ENCODE measurements at regions not wholly inside any gene's neighbourhood (a gene's known extent, or its start where the extent isn't known, plus 50 kb on each side); places are given as distances from the start of the nearest gene placed in this dataset.
"Not testable (repeated sequence)": the region's sequence is repeated elsewhere in the genome, so short reads cannot be mapped to it uniquely, and the experiment has no call there.

DNA sequence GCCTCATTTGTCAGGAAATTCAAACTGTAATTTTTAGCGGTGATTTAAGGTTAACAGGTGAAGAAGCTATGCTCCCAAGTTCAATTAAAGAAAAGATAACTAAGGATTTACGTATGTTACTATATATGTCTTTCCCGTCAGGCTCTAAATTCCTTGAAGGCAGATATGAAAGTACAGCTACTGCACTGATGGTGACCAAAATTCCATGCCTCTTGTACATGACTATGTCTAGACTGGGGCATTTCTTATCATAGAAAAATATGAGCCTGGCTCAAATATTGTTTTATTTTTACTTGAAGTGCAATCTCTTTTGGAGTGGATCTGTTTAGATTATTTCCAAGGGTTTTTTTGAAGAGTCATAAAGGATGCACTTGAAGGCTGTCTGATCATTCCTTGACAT, 647.1 kb upstream of the KCNMB2 start:
- 0 out of 2 replicates have a peak, but pooled peaks cover 3% of the 10 kb centered on the region for H3K9me3 ChIP-seq (ENCODE audit: insufficient read depth, low read depth, low read length)
- 97% methylated on average over 3 of the region's 3 CpGs for WGBS
- no peak overlapping the region for H3K4me3 ChIP-seq (ENCODE audit: low read length)
- no peaks in the 10 kb centered on the region for H3K4me1 ChIP-seq (ENCODE audit: insufficient read depth, low read length)
- H3K36me3 ChIP-seq (ENCODE audit: insufficient read depth, low read length): no peaks in the 10 kb centered on the region
- H3K27ac ChIP-seq (ENCODE audit: low read depth, low read length): no peak overlapping the region
- no peak overlapping the region for H3K9ac ChIP-seq (ENCODE audit: low read depth, low read length)
- no peaks in the 10 kb centered on the region for H3K27me3 ChIP-seq (ENCODE audit: insufficient read depth, low read length)

DNA sequence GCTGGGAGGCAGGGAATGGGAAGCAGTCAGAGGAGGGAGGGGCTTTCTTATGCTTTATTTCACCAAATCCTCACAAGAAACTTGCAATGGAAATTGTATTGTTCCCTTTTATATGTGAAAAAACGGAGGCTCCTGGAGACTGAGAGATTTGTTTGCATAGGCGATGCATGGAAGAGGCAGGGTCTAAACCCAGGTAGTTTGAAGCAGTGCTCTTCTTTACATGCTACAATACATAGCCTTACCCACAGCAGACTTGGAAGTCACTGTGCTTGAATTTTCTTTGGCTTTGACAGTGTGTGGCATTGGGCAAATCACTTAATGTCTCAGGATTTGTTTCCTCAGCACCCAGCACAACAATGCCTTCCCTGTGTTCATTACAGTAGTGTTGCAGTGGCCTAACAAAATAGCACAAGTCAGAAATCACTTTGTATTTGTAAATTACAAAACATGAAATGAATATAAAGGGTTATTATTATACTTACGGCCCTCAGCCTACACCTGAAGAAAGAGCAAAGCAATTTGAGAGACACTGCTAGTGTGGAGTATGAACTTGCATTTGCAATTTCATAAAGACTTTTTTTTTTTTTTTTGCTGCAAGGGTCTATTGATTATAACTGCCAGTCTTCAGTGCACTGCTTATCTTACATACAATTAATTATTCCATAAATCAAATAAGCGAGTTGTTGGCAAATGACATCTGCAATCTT, 646.4 kb upstream of the KCNMB2 start:
- Histone ChIP-seq H3K36me3 (ENCODE audit: insufficient read depth, low read length) (no peaks in the 10 kb centered on the region), H3K4me1 (ENCODE audit: insufficient read depth, low read length) (no peaks in the 10 kb centered on the region), H3K9ac (ENCODE audit: low read depth, low read length) (no peak overlapping the region), H3K4me3 (ENCODE audit: low read length) (no peak overlapping the region), H3K27ac (ENCODE audit: low read depth, low read length) (no peak overlapping the region), H3K9me3 (ENCODE audit: insufficient read depth, low read depth, low read length) (0 out of 2 replicates have a peak, but pooled peaks cover 3% of the 10 kb centered on the region), H3K27me3 (ENCODE audit: insufficient read depth, low read length) (no peaks in the 10 kb centered on the region)
- 94% methylated on average over 3 of the region's 4 CpGs for WGBS

DNA sequence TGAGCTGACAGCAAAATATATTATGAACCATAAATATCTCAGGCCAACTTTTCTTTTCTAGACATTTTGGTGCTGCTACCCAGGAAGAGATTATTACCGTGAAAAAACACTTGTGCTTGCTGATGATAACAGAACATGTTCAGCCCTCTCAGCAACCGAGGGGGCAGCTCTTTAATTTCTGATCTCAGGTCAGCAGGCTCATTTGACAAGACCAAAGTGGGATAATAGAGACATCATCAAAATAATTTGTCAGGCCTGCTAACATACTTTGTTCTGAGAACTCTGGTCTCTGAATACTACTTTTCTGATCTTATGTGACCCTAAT, 645.9 kb upstream of the KCNMB2 start:
- no peak overlapping the region for H3K4me3 ChIP-seq (ENCODE audit: low read length)
- H3K9ac ChIP-seq (ENCODE audit: low read depth, low read length): no peak overlapping the region
- no peak overlapping the region for H3K27ac ChIP-seq (ENCODE audit: low read depth, low read length)
- no peaks in the 10 kb centered on the region for H3K27me3 ChIP-seq (ENCODE audit: insufficient read depth, low read length)
- WGBS: 98% methylated on average over 2 of the region's 2 CpGs
- H3K9me3 ChIP-seq (ENCODE audit: insufficient read depth, low read depth, low read length): 0 out of 2 replicates have a peak, but pooled peaks cover 3% of the 10 kb centered on the region
- no peaks in the 10 kb centered on the region for H3K4me1 ChIP-seq (ENCODE audit: insufficient read depth, low read length)
- no peaks in the 10 kb centered on the region for H3K36me3 ChIP-seq (ENCODE audit: insufficient read depth, low read length)

DNA sequence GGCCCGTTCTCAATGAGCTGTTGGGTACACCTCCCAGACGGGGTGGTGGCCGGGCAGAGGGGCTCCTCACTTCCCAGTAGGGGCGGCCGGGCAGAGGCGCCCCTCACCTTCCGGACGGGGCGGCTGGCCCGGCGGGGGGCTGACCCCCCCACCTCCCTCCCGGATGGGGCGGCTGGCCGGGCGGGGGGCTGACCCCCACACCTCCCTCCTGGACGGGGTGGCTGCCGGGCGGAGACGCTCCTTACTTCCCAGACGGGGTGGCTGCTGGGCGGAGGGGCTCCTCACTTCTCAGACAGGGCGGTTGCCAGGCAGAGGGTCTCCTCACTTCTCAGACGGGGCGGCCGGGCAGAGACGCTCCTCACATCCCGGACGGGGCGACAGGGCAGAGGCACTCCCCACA, 644.7 kb upstream of the KCNMB2 start:
- H3K4me1 ChIP-seq (ENCODE audit: insufficient read depth, low read length); H3K27me3 ChIP-seq (ENCODE audit: insufficient read depth, low read length); H3K36me3 ChIP-seq (ENCODE audit: insufficient read depth, low read length); H3K27ac ChIP-seq (ENCODE audit: low read depth, low read length); H3K9me3 ChIP-seq (ENCODE audit: insufficient read depth, low read depth, low read length); H3K4me3 ChIP-seq (ENCODE audit: low read length); H3K9ac ChIP-seq (ENCODE audit: low read depth, low read length): not testable (repeated sequence)
- over 99% methylated on average over 21 of the region's 29 CpGs for WGBS

DNA sequence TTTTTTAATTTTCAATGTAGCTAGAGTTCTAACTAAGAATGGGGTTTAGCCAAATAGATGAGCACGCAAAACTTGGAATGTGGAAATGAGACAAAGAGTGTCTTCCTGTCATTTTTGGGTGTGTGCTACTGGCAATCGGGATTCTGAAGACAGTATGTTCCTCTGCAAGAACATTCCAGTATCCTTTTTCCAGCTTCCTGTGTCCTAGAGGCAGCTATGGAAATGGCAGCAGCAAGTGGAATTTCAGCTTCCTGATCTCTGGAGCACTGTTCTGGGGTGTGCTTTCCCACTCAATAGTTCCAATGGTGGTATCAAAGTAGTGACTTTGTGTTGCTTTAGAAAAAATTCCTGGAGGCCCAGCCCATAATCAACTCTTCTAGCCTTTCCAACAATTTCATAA, 642.9 kb upstream of the KCNMB2 start:
- Histone ChIP-seq H3K4me1 (ENCODE audit: insufficient read depth, low read length) (no peaks in the 10 kb centered on the region), H3K27me3 (ENCODE audit: insufficient read depth, low read length) (no peaks in the 10 kb centered on the region), H3K36me3 (ENCODE audit: insufficient read depth, low read length) (no peaks in the 10 kb centered on the region), H3K9me3 (ENCODE audit: insufficient read depth, low read depth, low read length) (0 out of 2 replicates have a peak, but pooled peaks cover 8% of the 10 kb centered on the region), H3K9ac (ENCODE audit: low read depth, low read length) (no peak overlapping the region), H3K4me3 (ENCODE audit: low read length) (no peak overlapping the region), H3K27ac (ENCODE audit: low read depth, low read length) (no peak overlapping the region)
- WGBS: 97% methylated on average over 2 of the region's 2 CpGs

DNA sequence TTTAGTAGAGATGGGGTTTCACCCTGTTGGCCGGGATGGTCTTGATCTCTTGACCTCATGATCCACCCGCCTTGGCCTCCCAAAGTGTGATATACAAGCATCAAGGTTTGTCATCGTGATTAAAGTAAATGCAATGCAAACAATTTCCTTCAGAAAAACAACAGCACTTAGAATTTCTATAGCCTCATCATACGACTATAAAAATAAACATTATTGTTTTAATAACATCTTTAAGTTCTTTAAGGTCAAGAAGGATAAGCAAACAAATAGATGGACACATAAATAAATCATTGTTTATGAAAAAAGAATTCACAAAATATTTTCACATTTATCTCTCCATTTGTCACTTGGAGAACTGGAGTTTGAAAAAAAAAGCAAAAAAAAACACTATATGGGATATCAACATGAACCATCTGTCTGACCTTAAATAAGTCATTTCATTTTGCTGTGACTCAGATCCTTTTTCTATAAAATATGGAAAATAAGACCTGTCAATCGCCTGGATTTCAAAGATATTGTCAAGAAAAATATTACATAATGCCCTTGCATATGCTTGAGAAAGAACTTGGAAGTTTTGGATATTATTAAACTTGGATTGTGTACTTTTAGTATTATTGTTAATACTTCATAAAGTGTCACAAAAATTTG, 642.0 kb upstream of the KCNMB2 start:
- 93% methylated on average over 4 of the region's 5 CpGs for WGBS
- H3K9me3 ChIP-seq (ENCODE audit: insufficient read depth, low read depth, low read length): peaks cover 16% of the 10 kb centered on the region; the same call in 1 of the 2 replicates
- H3K4me3 ChIP-seq (ENCODE audit: low read length): no peak overlapping the region
- H3K27ac ChIP-seq (ENCODE audit: low read depth, low read length): no peak overlapping the region
- H3K9ac ChIP-seq (ENCODE audit: low read depth, low read length): no peak overlapping the region
- H3K27me3 ChIP-seq (ENCODE audit: insufficient read depth, low read length): no peaks in the 10 kb centered on the region
- no peaks in the 10 kb centered on the region for H3K36me3 ChIP-seq (ENCODE audit: insufficient read depth, low read length)
- no peaks in the 10 kb centered on the region for H3K4me1 ChIP-seq (ENCODE audit: insufficient read depth, low read length)

DNA sequence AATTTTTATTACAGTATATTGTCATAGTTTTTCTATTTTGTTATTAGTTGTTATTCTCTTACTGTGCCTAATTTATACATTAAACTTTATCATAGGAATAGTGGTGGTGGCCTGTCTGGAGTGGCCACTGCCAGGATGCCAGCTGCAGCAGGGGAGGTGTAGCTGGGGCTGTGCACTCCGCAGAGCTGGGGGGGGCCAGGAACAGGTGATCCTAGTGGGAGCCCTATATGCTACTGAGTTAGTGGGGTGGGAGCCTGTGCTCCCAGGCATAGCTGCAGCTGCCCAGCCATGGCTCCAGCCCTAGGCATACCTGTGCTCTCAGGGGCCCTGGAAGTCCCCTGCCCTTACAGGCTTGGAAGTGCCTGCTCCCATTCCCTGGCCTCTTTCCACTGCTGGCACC, 638.1 kb upstream of the KCNMB2 start:
- H3K27me3 ChIP-seq (ENCODE audit: insufficient read depth, low read length): no peaks in the 10 kb centered on the region
- H3K9ac ChIP-seq (ENCODE audit: low read depth, low read length): no peak overlapping the region
- H3K27ac ChIP-seq (ENCODE audit: low read depth, low read length): no peak overlapping the region
- no peaks in the 10 kb centered on the region for H3K36me3 ChIP-seq (ENCODE audit: insufficient read depth, low read length)
- WGBS: 97% methylated on average over 1 of the region's 1 CpG
- no peak overlapping the region for H3K4me3 ChIP-seq (ENCODE audit: low read length)
- H3K9me3 ChIP-seq (ENCODE audit: insufficient read depth, low read depth, low read length): peaks cover 26% of the 10 kb centered on the region
- no peaks in the 10 kb centered on the region for H3K4me1 ChIP-seq (ENCODE audit: insufficient read depth, low read length)

DNA sequence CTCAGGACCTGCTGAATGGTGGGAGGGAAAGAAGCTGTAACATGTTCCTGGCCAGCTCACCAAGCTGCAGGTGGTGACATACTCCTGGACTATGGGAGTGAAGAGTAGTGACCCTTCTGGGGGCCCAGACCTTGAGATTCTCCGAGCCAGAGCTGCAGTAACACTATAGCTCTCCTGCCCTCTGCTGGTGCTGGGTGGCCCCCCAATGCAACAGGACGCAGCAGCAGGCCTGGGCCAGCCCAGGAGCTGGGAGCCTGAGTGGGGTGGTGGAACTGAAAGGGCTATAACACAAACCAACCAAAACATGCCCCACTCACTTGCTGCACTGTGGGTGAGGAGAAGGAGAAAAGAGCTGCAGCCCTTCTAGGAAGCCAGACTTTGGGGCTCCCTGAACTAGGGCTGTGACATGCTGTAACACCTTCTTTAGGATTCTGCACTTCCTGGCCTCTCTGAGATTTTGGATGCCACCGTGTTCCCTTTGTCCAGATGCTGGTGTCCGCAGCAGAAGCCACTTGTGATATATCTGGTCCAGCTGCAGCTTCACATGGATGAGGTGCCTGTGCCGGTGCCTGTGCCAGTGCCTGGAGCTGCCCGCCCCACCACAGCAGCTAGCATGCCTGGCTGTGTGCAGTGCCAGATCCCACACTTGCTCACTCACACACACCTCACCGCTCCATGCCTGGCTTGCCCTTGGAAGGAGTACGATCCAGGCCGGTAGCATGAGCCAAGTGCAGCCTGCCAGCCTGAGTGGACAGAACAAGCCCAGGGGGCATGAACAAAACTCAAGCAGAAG, 636.8 kb upstream of the KCNMB2 start:
- H3K9me3 ChIP-seq (ENCODE audit: insufficient read depth, low read depth, low read length): peaks cover 26% of the 10 kb centered on the region
- no peak overlapping the region for H3K9ac ChIP-seq (ENCODE audit: low read depth, low read length)
- no peaks in the 10 kb centered on the region for H3K36me3 ChIP-seq (ENCODE audit: insufficient read depth, low read length)
- H3K27me3 ChIP-seq (ENCODE audit: insufficient read depth, low read length): no peaks in the 10 kb centered on the region
- H3K27ac ChIP-seq (ENCODE audit: low read depth, low read length): no peak overlapping the region
- 95% methylated on average over 9 of the region's 9 CpGs for WGBS
- no peaks in the 10 kb centered on the region for H3K4me1 ChIP-seq (ENCODE audit: insufficient read depth, low read length)
- no peak overlapping the region for H3K4me3 ChIP-seq (ENCODE audit: low read length)

DNA sequence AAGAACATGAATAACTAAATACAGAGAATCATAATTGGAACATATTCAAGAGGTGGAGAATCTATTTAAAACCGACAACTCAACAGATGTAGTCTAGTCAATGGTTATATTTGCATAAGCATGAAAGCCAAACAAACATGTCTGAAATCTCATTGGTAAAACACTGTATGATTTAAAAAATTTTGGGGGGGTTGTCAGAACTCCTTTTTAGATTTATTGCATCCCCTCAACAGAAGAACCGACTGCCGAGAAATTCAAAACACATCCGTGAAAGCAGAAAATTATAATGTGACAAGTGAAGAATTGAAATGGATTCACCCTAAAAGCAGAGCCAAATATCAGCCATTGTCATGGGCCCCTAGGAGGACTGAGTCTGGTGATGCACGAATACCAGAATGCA, 633.4 kb upstream of the KCNMB2 start:
- no peak overlapping the region for H3K9ac ChIP-seq (ENCODE audit: low read depth, low read length)
- WGBS: 95% methylated on average over 5 of the region's 5 CpGs
- H3K36me3 ChIP-seq (ENCODE audit: insufficient read depth, low read length): no peaks in the 10 kb centered on the region
- no peak overlapping the region for H3K4me3 ChIP-seq (ENCODE audit: low read length)
- H3K4me1 ChIP-seq (ENCODE audit: insufficient read depth, low read length): peaks cover 7% of the 10 kb centered on the region; the same call in 1 of the 2 replicates
- no peak overlapping the region for H3K27ac ChIP-seq (ENCODE audit: low read depth, low read length)
- H3K27me3 ChIP-seq (ENCODE audit: insufficient read depth, low read length): no peaks in the 10 kb centered on the region
- H3K9me3 ChIP-seq (ENCODE audit: insufficient read depth, low read depth, low read length): peaks cover 26% of the 10 kb centered on the region

DNA sequence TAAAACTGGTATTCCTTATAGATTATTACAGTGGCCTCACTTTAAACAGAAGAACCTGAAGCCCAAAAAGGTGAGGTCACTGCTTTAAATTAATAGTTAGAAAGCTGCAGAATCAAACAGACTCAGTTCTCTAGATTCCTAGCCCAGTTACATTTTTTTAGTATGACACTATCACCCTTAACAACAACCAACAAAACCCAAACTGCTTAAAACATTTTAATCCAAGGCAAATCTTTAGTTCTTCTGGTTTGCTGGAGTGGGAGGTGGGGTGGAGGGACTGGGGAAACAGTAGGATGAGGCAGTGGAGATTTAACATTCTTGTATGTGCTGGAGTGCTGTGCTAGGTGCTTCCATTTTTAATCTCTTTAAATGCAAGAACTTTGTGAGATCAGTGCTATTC, 631.6 kb upstream of the KCNMB2 start:
- Histone ChIP-seq H3K36me3 (ENCODE audit: insufficient read depth, low read length) (no peaks in the 10 kb centered on the region), H3K4me3 (ENCODE audit: low read length) (no peak overlapping the region), H3K4me1 (ENCODE audit: insufficient read depth, low read length) (peaks cover 7% of the 10 kb centered on the region; the same call in 1 of the 2 replicates), H3K9me3 (ENCODE audit: insufficient read depth, low read depth, low read length) (peaks cover 12% of the 10 kb centered on the region), H3K9ac (ENCODE audit: low read depth, low read length) (no peak overlapping the region), H3K27ac (ENCODE audit: low read depth, low read length) (no peak overlapping the region), H3K27me3 (ENCODE audit: insufficient read depth, low read length) (no peaks in the 10 kb centered on the region)

All from HUES64 (cell line).